Activated CD8-positive, alpha-beta T cell treated with anti-CD3 and anti-CD28 coated beads for 36 hours (primary cell): ENCODE measurements at regions not wholly inside any gene's neighbourhood (a gene's known extent, or its start where the extent isn't known, plus 50 kb on each side); places are given as distances from the start of the nearest gene placed in this dataset.
"Not testable (repeated sequence)": the region's sequence is repeated elsewhere in the genome, so short reads cannot be mapped to it uniquely, and the experiment has no call there.

Experiments
- ATAC-seq: fragments of 200-7000 bp; cut with Tn5 transposase; one replicate; pipeline ENCODE4 v1.10.0; 2021; ENCODE audit warnings: mild to moderate bottlenecking, moderate library complexity
- CTCF ChIA-PET: fragments of 350-600 bp; sonication (Branson Sonifier 250); formaldehyde crosslinking; loops from one replicate; lab custom pipeline; 2021; ENCODE audit warnings: antibody characterized with exemption; lab: Charles Lee
- POLR2A ChIA-PET: fragments of 350-600 bp; sonication (Branson Sonifier 250); formaldehyde crosslinking; loops from one replicate; lab custom pipeline; 2021; ENCODE audit warnings: antibody characterized with exemption; lab: Charles Lee
- DNase-seq: peaks from one replicate; pipeline ENCODE4 v3.0.0-alpha.2; 2020
- H3K27ac Mint-ChIP-seq: one replicate; pipeline ENCODE4 v1.8.0; 2021; ENCODE audit warnings: mild to moderate bottlenecking, mixed read lengths
- H3K27me3 Mint-ChIP-seq: one replicate; pipeline ENCODE4 v1.8.0; 2021; ENCODE audit warnings: mixed read lengths
- H3K36me3 Mint-ChIP-seq: one replicate; pipeline ENCODE4 v1.8.0; 2021; ENCODE audit warnings: low read depth, mixed read lengths
- H3K4me1 Mint-ChIP-seq: one replicate; pipeline ENCODE4 v1.8.0; 2021; ENCODE audit warnings: low read depth, mixed read lengths
- H3K4me3 Mint-ChIP-seq: one replicate; pipeline ENCODE4 v1.8.0; 2021; ENCODE audit warnings: mild to moderate bottlenecking, moderate library complexity, mixed read lengths
- H3K9me3 Mint-ChIP-seq: one replicate; pipeline ENCODE4 v1.8.0; 2021; ENCODE audit warnings: mixed read lengths
- CTCF ChIP-seq: fragments of 200-600 bp; IDR thresholded peaks from one replicate; pipeline ENCODE4 v1.8.0; 2022; ENCODE audit warnings: antibody characterized with exemption, mild to moderate bottlenecking
- intact Hi-C: fragments of 100-400 bp; cut with micrococcal nuclease; formaldehyde crosslinking; loops from one replicate; pipeline ENCODE4 v1.10.0; 2022

GRCh38 chr7:81232084-81232799 lies 313.4 kb upstream of the SEMA3C start:
- no peak for ATAC-seq

GRCh38 chr7:81231301-81231838 lies 312.5 kb upstream of the SEMA3C start:
- ChIA-PET POLR2A (no interaction called here), CTCF (no interaction called here)
- H3K36me3 Mint-ChIP-seq, result no peaks in the 10 kb centered on the region
- no peaks in the 10 kb centered on the region for H3K9me3 Mint-ChIP-seq
- ATAC-seq (no peak), DNase-seq (no peak)
- no peak for TF ChIP-seq CTCF
- no peaks in the 10 kb centered on the region for H3K4me1 Mint-ChIP-seq
- H3K4me3 Mint-ChIP-seq, result no peak overlapping the region
- no peak overlapping the region for H3K27ac Mint-ChIP-seq
- H3K27me3 Mint-ChIP-seq, result no peaks in the 10 kb centered on the region
- intact Hi-C loops, result no loop called here

More at GRCh38 chr7:81232084-81232799, 313.4 kb upstream of the SEMA3C start:
- no peaks in the 10 kb centered on the region for H3K36me3 Mint-ChIP-seq
- no peaks in the 10 kb centered on the region for H3K27me3 Mint-ChIP-seq
- no peak for TF ChIP-seq CTCF
- intact Hi-C loops, result no loop called here
- CTCF ChIA-PET, result interaction anchor here (0.6 kb wide), 1 partner anchor 49 kb away, joined by 3 read pairs; no protein-coding TSS in a partner anchor
- no peaks in the 10 kb centered on the region for H3K4me1 Mint-ChIP-seq
- no peak for DNase-seq
- no peak overlapping the region for H3K27ac Mint-ChIP-seq
- H3K9me3 Mint-ChIP-seq, result no peaks in the 10 kb centered on the region
- POLR2A ChIA-PET, result no interaction called here
- no peak overlapping the region for H3K4me3 Mint-ChIP-seq

GRCh38 chr7:81226234-81226633 lies 307.4 kb upstream of the SEMA3C start:
- TF ChIP-seq CTCF, result no peak
- ChIA-PET POLR2A (no interaction called here), CTCF (no interaction called here)
- Mint-ChIP-seq H3K36me3 (no peaks in the 10 kb centered on the region), H3K27ac (no peak overlapping the region), H3K4me3 (no peak overlapping the region), H3K9me3 (peaks cover 12% of the 10 kb centered on the region), H3K4me1 (no peaks in the 10 kb centered on the region), H3K27me3 (no peaks in the 10 kb centered on the region)
- intact Hi-C loops, result no loop called here
- ATAC-seq (no peak), DNase-seq (no peak)

- POLR2A ChIA-PET, H3K27me3 Mint-ChIP-seq, intact Hi-C loops, CTCF ChIA-PET, H3K4me3 Mint-ChIP-seq, H3K4me1 Mint-ChIP-seq, ATAC-seq, H3K27ac Mint-ChIP-seq, H3K36me3 Mint-ChIP-seq, DNase-seq: not testable (repeated sequence)
- H3K9me3 Mint-ChIP-seq, result peaks cover 12% of the 10 kb centered on the region
Observed at GRCh38 chr7:81222692-81223091, 303.8 kb upstream of the SEMA3C start.

- no peaks in the 10 kb centered on the region for H3K27me3 Mint-ChIP-seq
- no peaks in the 10 kb centered on the region for H3K36me3 Mint-ChIP-seq
- TF ChIP-seq CTCF, result no peak
- no peak for DNase-seq
- peaks cover 12% of the 10 kb centered on the region for H3K9me3 Mint-ChIP-seq
- ATAC-seq, result no peak
- H3K4me3 Mint-ChIP-seq, result no peak overlapping the region
- H3K27ac Mint-ChIP-seq, result no peak overlapping the region
- intact Hi-C loops, result no loop called here
- ChIA-PET POLR2A (no interaction called here), CTCF (no interaction called here)
- no peaks in the 10 kb centered on the region for H3K4me1 Mint-ChIP-seq
Observed at GRCh38 chr7:81221527-81222217, 302.8 kb upstream of the SEMA3C start.
